GM18505 (cell line): ENCODE measurements at regions not wholly inside any gene's neighbourhood (a gene's known extent, or its start where the extent isn't known, plus 50 kb on each side); places are given as distances from the start of the nearest gene placed in this dataset.
"Not testable (repeated sequence)": the region's sequence is repeated elsewhere in the genome, so short reads cannot be mapped to it uniquely, and the experiment has no call there.

ENCODE experiments used
- ATAC-seq: cut with Tn5 transposase; IDR thresholded peaks from one replicate; pipeline ENCODE4 v1.9.1; 2021; ENCODE audit not compliant: unreplicated experiment
- POLR2A ChIP-seq: IDR thresholded peaks from 4 replicates; pipeline ENCODE4 v1.6.1; 2011; ENCODE audit warnings: borderline replicate concordance; ENCODE audit not compliant: insufficient read depth, insufficient read length; ENCODE audit errors: extremely low read depth

GRCh38 chr10:62980687-62981086 is 152.4 kb upstream of the NRBF2 start:
- ATAC-seq, result no peak
- TF ChIP-seq POLR2A, result no peak

DNA sequence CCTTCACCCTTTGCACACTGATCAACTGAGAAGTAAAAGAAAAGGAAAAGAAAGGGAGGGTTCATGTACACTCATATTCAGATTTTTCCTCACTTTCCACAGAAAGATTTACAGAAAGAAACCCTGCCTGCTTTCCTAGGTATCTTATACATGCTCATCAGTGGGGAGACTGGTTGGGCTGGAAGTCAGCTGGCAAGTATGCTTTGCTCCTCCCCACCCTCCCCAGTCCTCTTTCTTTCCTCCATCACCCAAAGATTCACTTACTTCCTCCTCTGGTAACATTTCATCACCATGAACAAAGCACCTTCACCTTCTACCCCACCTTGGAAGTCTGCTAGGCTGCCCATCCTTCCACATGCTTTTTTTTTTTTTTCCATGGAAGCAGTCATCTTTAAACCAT is 153.2 kb upstream of the NRBF2 start:
- ATAC-seq, result no peak

DNA sequence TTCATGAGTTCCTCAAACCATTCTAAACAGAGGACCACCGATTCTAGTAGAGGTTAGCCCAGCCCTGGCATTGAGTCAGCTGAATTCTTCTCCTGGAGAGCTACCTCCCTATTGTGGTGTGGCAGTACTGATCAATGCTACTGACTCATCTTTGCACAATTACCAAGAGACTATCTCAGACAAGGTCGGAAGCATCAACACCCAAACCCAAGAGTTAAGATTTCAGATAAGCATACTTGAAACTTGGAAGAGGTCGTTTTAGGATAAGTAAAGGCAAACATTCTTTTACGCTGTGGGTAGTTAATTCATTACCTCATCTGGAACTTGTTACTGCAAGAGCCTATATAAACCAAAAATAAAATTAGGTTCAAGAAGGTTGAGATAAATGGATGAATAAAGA is 154.6 kb upstream of the NRBF2 start:
- ATAC-seq, result no peak
- TF ChIP-seq POLR2A, result no peak

More for the DNA sequence above, 153.2 kb upstream of the NRBF2 start:
- no peak for TF ChIP-seq POLR2A

GRCh38 chr10:62974795-62975194 is 158.3 kb upstream of the NRBF2 start:
- ATAC-seq, result not testable (repeated sequence)

DNA sequence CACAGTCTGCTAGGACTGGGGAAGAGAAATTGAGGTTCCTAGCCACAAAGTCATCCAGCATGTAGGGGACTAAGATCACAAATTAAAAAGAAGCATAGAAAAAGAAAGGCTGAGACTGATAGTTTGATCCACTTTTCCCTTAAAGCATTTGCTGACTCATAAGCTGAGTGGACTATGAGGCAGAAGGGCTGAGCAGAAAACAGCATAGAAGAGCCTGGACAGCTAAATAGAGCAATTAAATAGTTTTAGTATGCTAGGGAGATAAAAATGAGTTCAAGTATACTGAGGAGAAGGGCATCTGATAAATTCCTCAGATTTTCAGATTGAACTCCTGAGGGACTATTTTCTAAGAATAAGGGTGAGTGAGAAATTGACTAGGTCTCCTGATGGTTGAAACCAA is 155.9 kb upstream of the EGR2 start:
- no peak for TF ChIP-seq POLR2A
- ATAC-seq, result no peak

GRCh38 chr10:62964026-62964425 is 147.9 kb upstream of the EGR2 start:
- ATAC-seq, result no peak
- TF ChIP-seq POLR2A, result no peak

DNA sequence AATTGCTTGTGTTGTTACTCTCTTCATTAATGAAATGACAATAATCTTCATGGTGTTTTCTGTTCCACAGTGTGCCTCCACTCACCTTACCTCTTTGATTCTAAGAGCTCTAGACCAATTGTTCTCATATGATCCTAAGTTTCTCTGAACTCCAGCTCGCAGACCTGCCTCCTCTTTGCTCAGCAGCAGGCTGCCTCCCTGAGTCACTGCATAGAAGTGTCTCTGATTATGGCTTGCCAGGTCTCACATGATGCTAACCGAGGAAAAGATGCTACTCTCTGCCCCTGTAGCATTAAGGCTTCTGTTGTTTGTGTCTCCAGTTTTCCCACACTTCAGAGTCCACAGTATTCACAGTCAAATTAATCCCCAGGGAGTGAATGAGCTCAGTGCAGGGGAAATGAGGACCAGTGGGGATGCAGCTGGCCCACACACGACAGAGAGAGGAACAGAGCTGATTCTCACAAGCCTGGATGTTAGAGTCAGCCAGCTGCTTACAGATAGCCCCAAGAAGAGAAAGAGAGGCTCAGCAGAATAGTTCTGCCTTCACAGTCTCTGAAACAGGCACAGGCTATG is 145.9 kb upstream of the EGR2 start:
- ATAC-seq, result no peak
- no peak for TF ChIP-seq POLR2A

DNA sequence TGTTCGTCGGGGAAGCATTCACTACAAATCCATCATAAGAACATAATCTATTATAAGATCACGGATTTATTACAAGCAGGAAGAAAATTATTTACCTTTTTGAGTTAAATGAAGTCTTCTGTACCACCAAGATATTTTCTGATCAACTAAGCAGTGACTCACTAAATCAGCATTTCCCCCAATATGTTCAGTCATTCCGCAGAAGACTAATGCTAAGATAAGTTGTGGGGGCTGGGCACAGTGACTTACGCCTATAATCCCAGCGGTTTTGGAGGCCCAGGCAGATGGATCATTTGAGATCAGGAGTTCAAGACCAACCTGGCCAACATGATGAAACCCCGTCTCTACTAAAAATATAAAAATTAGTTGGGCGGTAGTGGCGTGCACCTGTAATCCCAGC is 144.2 kb upstream of the EGR2 start:
- TF ChIP-seq POLR2A, result no peak
- no peak for ATAC-seq

- no peak for ATAC-seq
- no peak for TF ChIP-seq POLR2A
Observed at GRCh38 chr10:62959553-62959952, 143.4 kb upstream of the EGR2 start.

DNA sequence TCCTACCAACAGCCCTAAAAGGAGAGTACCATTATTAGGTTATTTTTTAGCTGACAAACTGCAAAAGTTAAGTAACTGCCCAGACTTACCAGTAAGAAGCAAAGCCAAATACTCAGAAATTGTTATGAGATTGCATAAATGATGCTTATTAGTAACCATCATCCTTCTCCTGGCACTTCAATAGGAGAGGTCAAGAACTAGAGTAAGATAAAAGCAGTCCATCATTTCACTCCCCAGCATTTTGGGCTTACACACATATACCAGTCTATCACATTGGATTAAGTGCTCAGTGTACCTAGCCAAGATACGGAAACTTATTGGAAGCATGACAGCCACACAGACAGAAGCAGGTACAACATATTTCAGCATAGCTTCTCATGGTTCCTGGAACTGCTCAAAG is 142.8 kb upstream of the EGR2 start:
- TF ChIP-seq POLR2A, result no peak
- ATAC-seq, result no peak

GRCh38 chr10:62946278-62946677 is 130.1 kb upstream of the EGR2 start:
- TF ChIP-seq POLR2A, result no peak
- no peak for ATAC-seq

GRCh38 chr10:62939698-62940097 is 123.5 kb upstream of the EGR2 start:
- TF ChIP-seq POLR2A, result no peak
- no peak for ATAC-seq

- ATAC-seq, result no peak
- TF ChIP-seq POLR2A, result no peak
Observed at GRCh38 chr10:62938672-62939071, 122.5 kb upstream of the EGR2 start.

DNA sequence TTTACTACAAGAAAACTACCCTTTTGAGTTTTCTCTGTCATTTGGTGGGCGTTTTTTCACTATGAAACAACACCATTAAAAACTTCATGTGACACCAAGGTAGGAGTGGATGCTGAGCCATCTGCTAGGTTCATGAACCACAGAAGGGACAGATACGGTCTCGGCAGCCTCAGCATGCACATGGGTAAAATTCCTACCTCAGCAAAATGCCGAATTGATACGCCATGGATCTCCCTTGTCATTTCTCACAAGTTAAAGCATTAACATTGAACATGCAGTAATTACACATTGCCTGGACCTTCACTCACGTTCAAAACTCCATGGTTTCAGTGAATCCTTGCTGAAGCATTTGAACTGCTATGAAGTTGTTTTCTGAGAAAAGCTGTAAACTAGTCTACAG is 121.5 kb upstream of the EGR2 start:
- no peak for TF ChIP-seq POLR2A
- ATAC-seq, result no peak

- no peak for ATAC-seq
- no peak for TF ChIP-seq POLR2A
Observed at GRCh38 chr10:62935022-62935421, 118.9 kb upstream of the EGR2 start.
